ENCODE measurements at regions not wholly inside any gene's neighbourhood (a gene's known extent, or its start where the extent isn't known, plus 50 kb on each side); places are given as distances from the start of the nearest gene placed in this dataset.
A peak's percentile ranks its signal among the peaks of the same experiment; 100 is the strongest.

DNA sequence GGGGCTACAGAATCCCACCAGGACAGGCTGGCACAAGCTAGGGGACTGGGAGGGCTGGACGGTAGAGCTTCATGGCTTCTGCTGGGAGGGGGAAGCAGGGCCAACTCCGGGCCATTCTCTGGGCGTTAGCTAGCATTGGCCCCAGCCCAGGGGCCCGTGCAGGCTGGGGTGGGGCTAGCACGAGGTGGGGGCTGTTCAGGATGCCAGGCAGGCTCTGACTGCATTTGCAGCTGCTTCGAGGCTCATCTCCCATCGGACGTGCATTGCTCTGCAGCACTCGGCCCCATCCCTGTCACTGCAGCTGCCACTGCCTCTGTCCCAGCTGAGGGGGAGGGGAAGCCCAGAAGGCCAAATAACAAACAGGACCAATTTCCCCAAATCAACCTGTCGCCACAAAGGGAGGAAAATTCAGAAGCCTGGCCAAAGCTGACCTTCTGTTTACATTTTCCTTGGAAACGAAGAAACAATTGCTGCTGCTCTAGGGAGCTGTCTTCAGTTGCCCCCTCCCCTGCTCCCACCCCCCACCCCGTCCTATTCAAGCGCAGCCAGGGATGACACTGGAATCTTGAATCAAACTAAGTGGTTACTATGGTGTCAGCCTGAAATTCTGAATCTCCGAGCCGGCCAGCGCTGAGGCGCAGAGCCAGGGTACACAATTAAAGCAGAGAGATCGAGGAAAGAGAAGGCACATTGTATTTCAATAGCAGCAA is 138.8 kb upstream of the PRR20G start:
- no peaks in the 10 kb centered on the region for H3K9me3 ChIP-seq (ENCODE audit: control insufficient read depth, low read depth, low read length)
- H3K14ac ChIP-seq (ENCODE audit: insufficient read depth, low read length) = no peak overlapping the region
- no peaks in the 10 kb centered on the region for H3K23me2 ChIP-seq (ENCODE audit: insufficient read length, low read depth, low read length, poor library complexity, severe bottlenecking)
- H2BK5ac ChIP-seq (ENCODE audit: insufficient read length, low read length) = no peak overlapping the region
- no peak overlapping the region for H3K23ac ChIP-seq (ENCODE audit: insufficient read length, low read depth, low read length)
- no peak overlapping the region for H2BK20ac ChIP-seq (ENCODE audit: low read depth, low read length, poor library complexity, severe bottlenecking)
- no peak overlapping the region for H3T11ph ChIP-seq (ENCODE audit: low read length)
- H2BK120ac ChIP-seq (ENCODE audit: low read depth, low read length, poor library complexity, severe bottlenecking) = no peak overlapping the region
- H3K9ac ChIP-seq (ENCODE audit: extremely low read depth, insufficient read length, low read length) = no peak overlapping the region
- no peak overlapping the region for H3K4ac ChIP-seq (ENCODE audit: low read depth, low read length)
- H3K56ac ChIP-seq (ENCODE audit: insufficient read length, low read depth, low read length) = no peak overlapping the region
- H3K79me2 ChIP-seq (ENCODE audit: insufficient read depth, low read length) = no peaks in the 10 kb centered on the region
- no peaks in the 10 kb centered on the region for H4K20me1 ChIP-seq (ENCODE audit: control insufficient read depth, insufficient read depth, insufficient read length)
- no peak overlapping the region for H4K5ac ChIP-seq (ENCODE audit: insufficient read length, low read depth, low read length)
- no peak overlapping the region for H3K4me3 Mint-ChIP-seq
- no peak overlapping the region for H2AFZ ChIP-seq (ENCODE audit: low read length)
- no peak overlapping the region for H3K27ac ChIP-seq (ENCODE audit: insufficient read length, low read depth, low read length)
- H3K27ac Mint-ChIP-seq = peak overlapping the region in 1 of 3 experiments; percentile 76; a peak in 2 of 7 replicates
- no peak overlapping the region for H2BK15ac ChIP-seq (ENCODE audit: low read depth, low read length)
- no peaks in the 10 kb centered on the region for H3K79me1 ChIP-seq (ENCODE audit: insufficient read depth, low read depth, low read length, poor library complexity, severe bottlenecking)
- H3K27me3 Mint-ChIP-seq (ENCODE audit: low read depth) = peaks cover 13% of the 10 kb centered on the region
- H3K27me3 ChIP-seq (ENCODE audit: insufficient read depth, low read length) = no peaks in the 10 kb centered on the region; the same call in 1 of the 2 replicates
- no peak overlapping the region for H4K91ac ChIP-seq (ENCODE audit: insufficient read length, low read depth, low read length)
- H4K8ac ChIP-seq (replicated peaks; ENCODE audit: insufficient read length, low read depth, low read length) = no peak overlapping the region
- peaks cover 7% of the 10 kb centered on the region for H3K4me1 ChIP-seq (ENCODE audit: insufficient read depth, low read length)
- no peak overlapping the region for H3K18ac ChIP-seq (ENCODE audit: insufficient read length, low read depth, low read length)
- peak; percentile 18 for DNase-seq
- TF ChIP-seq, protein P1, sequence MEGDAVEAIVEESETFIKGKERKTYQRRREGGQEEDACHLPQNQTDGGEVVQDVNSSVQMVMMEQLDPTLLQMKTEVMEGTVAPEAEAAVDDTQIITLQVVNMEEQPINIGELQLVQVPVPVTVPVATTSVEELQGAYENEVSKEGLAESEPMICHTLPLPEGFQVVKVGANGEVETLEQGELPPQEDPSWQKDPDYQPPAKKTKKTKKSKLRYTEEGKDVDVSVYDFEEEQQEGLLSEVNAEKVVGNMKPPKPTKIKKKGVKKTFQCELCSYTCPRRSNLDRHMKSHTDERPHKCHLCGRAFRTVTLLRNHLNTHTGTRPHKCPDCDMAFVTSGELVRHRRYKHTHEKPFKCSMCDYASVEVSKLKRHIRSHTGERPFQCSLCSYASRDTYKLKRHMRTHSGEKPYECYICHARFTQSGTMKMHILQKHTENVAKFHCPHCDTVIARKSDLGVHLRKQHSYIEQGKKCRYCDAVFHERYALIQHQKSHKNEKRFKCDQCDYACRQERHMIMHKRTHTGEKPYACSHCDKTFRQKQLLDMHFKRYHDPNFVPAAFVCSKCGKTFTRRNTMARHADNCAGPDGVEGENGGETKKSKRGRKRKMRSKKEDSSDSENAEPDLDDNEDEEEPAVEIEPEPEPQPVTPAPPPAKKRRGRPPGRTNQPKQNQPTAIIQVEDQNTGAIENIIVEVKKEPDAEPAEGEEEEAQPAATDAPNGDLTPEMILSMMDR (conservative IDR thresholded peaks at IDR 0.05) = no peak
- H2BK12ac ChIP-seq (ENCODE audit: insufficient read length, low read depth, low read length) = no peak overlapping the region
- H3K36me3 Mint-ChIP-seq (ENCODE audit: insufficient read depth in 1 of 3, low read depth in 3 of 3) = no peaks in the 10 kb centered on the region
- H3K4me2 ChIP-seq (ENCODE audit: insufficient read depth, insufficient read length, low read length) = no peak overlapping the region
- H2AK5ac ChIP-seq (ENCODE audit: insufficient read length, low read length) = no peak overlapping the region
- H3K4me1 Mint-ChIP-seq = peaks cover 30 to 51% of the 10 kb centered on the region in 2 experiments
- no peaks in the 10 kb centered on the region; a peak in 1 of 5 replicates for H3K9me3 Mint-ChIP-seq
- no CpG with 5 or more reads among the region's 18 CpGs for WGBS (ENCODE audit: extremely low coverage, insufficient read length, low lambda C conversion rate)
